H1 (cell line): ENCODE measurements at regions not wholly inside any gene's neighbourhood (a gene's known extent, or its start where the extent isn't known, plus 50 kb on each side); places are given as distances from the start of the nearest gene placed in this dataset.

Experiments
- CTCF ChIA-PET: fragments of 300-600 bp; sonication (Branson Sonifier 250); formaldehyde crosslinking; loops from one replicate; lab custom pipeline; 2021; ENCODE audit not compliant: partially characterized antibody; lab: Charles Lee
- POLR2A ChIA-PET: fragments of 300-600 bp; sonication (Branson Sonifier 250); formaldehyde crosslinking; loops from one replicate; lab custom pipeline; 2021; ENCODE audit warnings: inconsistent platforms; ENCODE audit not compliant: partially characterized antibody; lab: Charles Lee
- DNase-seq, 2 experiments: peaks; one replicate each; pipeline versions ENCODE4 v3.0.0 to v3.0.0-alpha.2; 2010 to 2022; ENCODE audit warnings: low spot score in 2 of 2, low read depth in 1 of 2, mixed read lengths in 1 of 2
- FAIRE-seq: peaks from 2 replicates; lab custom pipeline; 2011; peaks lifted over from hg19 to GRCh38; lab: Jason Lieb, UNC
- H2AFZ ChIP-seq: 2 replicates; pipeline ENCODE4 v1.8.1; 2012; ENCODE audit warnings: low read length, inconsistent platforms
- H2AK5ac ChIP-seq: 2 replicates; pipeline ENCODE4 v1.6.1; 2013; ENCODE audit warnings: low read depth, low read length
- H2BK120ac ChIP-seq: replicated peaks from 2 replicates; pipeline ENCODE3; 2013; ENCODE audit warnings: low read depth, low read length, inconsistent platforms
- H2BK12ac ChIP-seq: 2 replicates; pipeline ENCODE4 v1.6.1; 2013; ENCODE audit warnings: low read depth, low read length
- H2BK15ac ChIP-seq: 2 replicates; pipeline ENCODE4 v1.6.1; 2013; ENCODE audit warnings: low read length
- H2BK20ac ChIP-seq: 2 replicates; pipeline ENCODE4 v1.6.1; 2013; ENCODE audit warnings: low read length
- H2BK5ac ChIP-seq: 2 replicates; pipeline ENCODE4 v1.6.1; 2013; ENCODE audit warnings: low read depth, low read length
- H3K14ac ChIP-seq: 2 replicates; pipeline ENCODE4 v1.6.1; 2013; ENCODE audit warnings: inconsistent platforms; ENCODE audit not compliant: insufficient read length
- H3K18ac ChIP-seq: 2 replicates; pipeline ENCODE4 v1.6.1; 2013; ENCODE audit warnings: low read length; ENCODE audit errors: extremely low read depth
- H3K23ac ChIP-seq: 2 replicates; pipeline ENCODE4 v1.6.1; 2013; ENCODE audit warnings: inconsistent platforms; ENCODE audit not compliant: insufficient read length
- H3K23me2 ChIP-seq: 2 replicates; pipeline ENCODE4 v1.6.1; 2013; ENCODE audit warnings: low read depth, low read length
- H3K27ac ChIP-seq: 2 replicates; pipeline ENCODE4 v1.6.1; 2011; ENCODE audit warnings: low read depth, low read length, inconsistent platforms
- H3K27me3 ChIP-seq, 4 experiments: replicated peaks in 1 of 4; 1 replicate in 1 of 4; 2 replicates in 3 of 4; pipeline versions ENCODE4 v1.6.1 to v1.8.1; 2011 to 2013; ENCODE audit warnings: low read length in 3 of 4, mild to moderate bottlenecking in 3 of 4, inconsistent platforms in 2 of 4, mixed read lengths in 2 of 4, moderate library complexity in 1 of 4; ENCODE audit not compliant: control insufficient read depth in 3 of 4, insufficient read depth in 3 of 4; ENCODE audit errors: extremely low read depth in 1 of 4
- H3K36me3 ChIP-seq, 4 experiments: 2 replicates each; pipeline versions ENCODE4 v1.6.1 to v1.8.1; 2011 to 2013; ENCODE audit warnings: mild to moderate bottlenecking in 4 of 4, low read length in 3 of 4, moderate library complexity in 2 of 4, control low read depth in 1 of 4, inconsistent platforms in 1 of 4; ENCODE audit not compliant: insufficient read depth in 4 of 4, control insufficient read depth in 2 of 4
- H3K4ac ChIP-seq: replicated peaks from 2 replicates; pipeline ENCODE3; 2013; ENCODE audit warnings: low read length, low read depth, mixed read lengths, inconsistent platforms; ENCODE audit not compliant: insufficient read length
- H3K4me1 ChIP-seq, 4 experiments: replicated peaks in 1 of 4; 1 replicate in 1 of 4; 2 replicates in 3 of 4; pipeline versions ENCODE4 v1.6.1 to v1.8.1; 2011 to 2013; ENCODE audit warnings: low read length in 3 of 4, inconsistent platforms in 2 of 4, mixed read lengths in 1 of 4; ENCODE audit not compliant: insufficient read depth in 4 of 4, control insufficient read depth in 3 of 4
- H3K4me2 ChIP-seq, 2 experiments: 2 replicates each; pipeline versions ENCODE4 v1.6.1 to v1.8.1; 2011 to 2013; ENCODE audit warnings: low read depth in 2 of 2, low read length in 2 of 2, control low read depth in 1 of 2, inconsistent platforms in 1 of 2, mild to moderate bottlenecking in 1 of 2; ENCODE audit not compliant: insufficient read depth in 1 of 2
- H3K4me3 ChIP-seq, 4 experiments: fragments of 200-600, 300-600 bp in 1 of 4; sonication (generic), shearing (Covaris generic), sonication (Bioruptor Twin) in 1 of 4; 2 replicates each; pipeline versions ENCODE4 v1.5.1 to v1.8.1; 2011 to 2016; ENCODE audit warnings: low read length in 4 of 4, low read depth in 3 of 4, control low read depth in 2 of 4, inconsistent platforms in 2 of 4, mild to moderate bottlenecking in 2 of 4, mixed read lengths in 1 of 4, moderate library complexity in 1 of 4; ENCODE audit not compliant: insufficient read depth in 2 of 4; ENCODE audit errors: extremely low read depth in 1 of 4
- H3K56ac ChIP-seq: replicated peaks from 2 replicates; pipeline ENCODE3; 2013; ENCODE audit warnings: low read depth, mild to moderate bottlenecking, mixed read lengths, low read length, inconsistent platforms; ENCODE audit not compliant: insufficient read length
- H3K79me1 ChIP-seq: 2 replicates; pipeline ENCODE4 v1.6.1; 2013; ENCODE audit warnings: low read depth, low read length, control low read depth
- H3K79me2 ChIP-seq, 2 experiments: 2 replicates each; pipeline versions ENCODE4 v1.6.1 to v1.8.1; 2012 to 2013; ENCODE audit warnings: low read length in 2 of 2, mild to moderate bottlenecking in 2 of 2, inconsistent platforms in 1 of 2; ENCODE audit not compliant: insufficient read depth in 2 of 2, control insufficient read depth in 1 of 2
- H3K9ac ChIP-seq, 4 experiments: replicated peaks in 1 of 4; 1 replicate in 1 of 4; 2 replicates in 3 of 4; pipeline versions ENCODE4 v1.6.1 to v1.8.1; 2011 to 2013; ENCODE audit warnings: low read depth in 3 of 4, low read length in 3 of 4, control low read depth in 2 of 4, mild to moderate bottlenecking in 2 of 4, moderate library complexity in 2 of 4, inconsistent platforms in 1 of 4; ENCODE audit errors: extremely low read depth in 1 of 4
- H3K9me3 ChIP-seq, 2 experiments: 2 replicates each; pipeline versions ENCODE4 v1.6.1 to v1.8.1; 2012 to 2013; ENCODE audit warnings: mild to moderate bottlenecking in 2 of 2, moderate library complexity in 2 of 2, control low read depth in 1 of 2, inconsistent platforms in 1 of 2, low read depth in 1 of 2, low read length in 1 of 2, mixed read lengths in 1 of 2; ENCODE audit not compliant: insufficient read depth in 2 of 2
- H4K20me1 ChIP-seq, 2 experiments: replicated peaks in 1 of 2; 2 replicates each; pipeline versions ENCODE3 to v1.8.1; 2011 to 2013; ENCODE audit warnings: inconsistent platforms in 2 of 2, low read length in 2 of 2, mild to moderate bottlenecking in 1 of 2; ENCODE audit not compliant: insufficient read depth in 2 of 2, control insufficient read depth in 1 of 2
- H4K5ac ChIP-seq: 2 replicates; pipeline ENCODE4 v1.6.1; 2013; ENCODE audit warnings: low read length, low read depth, mixed read lengths, inconsistent platforms; ENCODE audit not compliant: insufficient read length
- H4K8ac ChIP-seq: 2 replicates; pipeline ENCODE4 v1.8.0; 2013; ENCODE audit warnings: mild to moderate bottlenecking, moderate library complexity, low read length, inconsistent platforms; ENCODE audit not compliant: insufficient read depth; ENCODE audit errors: extremely low read depth
- H4K91ac ChIP-seq: replicated peaks from 2 replicates; pipeline ENCODE3; 2013; ENCODE audit warnings: low read length, mixed read lengths, inconsistent platforms; ENCODE audit not compliant: insufficient read length
- BCL11A ChIP-seq, 2 experiments: IDR thresholded peaks; one replicate each; pipeline ENCODE4 v1.6.1; 2011; ENCODE audit warnings: low read depth in 2 of 2, low read length in 2 of 2, mild to moderate bottlenecking in 2 of 2
- BRCA1 ChIP-seq: IDR thresholded peaks from 2 replicates; pipeline ENCODE4 v1.6.1; 2012; ENCODE audit warnings: low read depth, low read length, improper control_type of control experiment
- CHD1 ChIP-seq: IDR thresholded peaks from 2 replicates; pipeline ENCODE4 v1.6.1; 2012; ENCODE audit warnings: low read depth, low read length, improper control_type of control experiment
- CREB1 ChIP-seq: IDR thresholded peaks from 2 replicates; pipeline ENCODE4 v1.6.1; 2012; ENCODE audit warnings: inconsistent platforms
- EGR1 ChIP-seq: IDR thresholded peaks from 2 replicates; pipeline ENCODE4 v1.6.1; 2011; ENCODE audit warnings: low read depth, low read length, borderline replicate concordance
- JUN ChIP-seq: IDR thresholded peaks from 2 replicates; pipeline ENCODE4 v1.6.1; 2011; ENCODE audit warnings: low read depth, mild to moderate bottlenecking, improper control_type of control experiment, low read length
- NRF1 ChIP-seq: IDR thresholded peaks from 2 replicates; pipeline ENCODE4 v1.6.1; 2011; ENCODE audit warnings: mild to moderate bottlenecking, low read depth, low read length, improper control_type of control experiment
- RAD21 ChIP-seq, 2 experiments: IDR thresholded peaks in 1 of 2; conservative IDR thresholded peaks in 1 of 2; 2 replicates each; pipeline ENCODE4 v1.6.1; 2011; ENCODE audit warnings: low read depth in 2 of 2, low read length in 2 of 2, improper control_type of control experiment in 1 of 2, inconsistent platforms in 1 of 2, mild to moderate bottlenecking in 1 of 2, moderate library complexity in 1 of 2
- RBBP5 ChIP-seq: IDR thresholded peaks from 2 replicates; pipeline ENCODE4 v1.7.1; 2012; ENCODE audit warnings: low read depth, mild to moderate bottlenecking, inconsistent platforms, low read length, moderate library complexity, borderline replicate concordance
- RFX5 ChIP-seq: IDR thresholded peaks from 2 replicates; pipeline ENCODE4 v1.6.1; 2011; ENCODE audit warnings: low read depth, low read length, improper control_type of control experiment, borderline replicate concordance
- SAP30 ChIP-seq: fragments of 300-600 bp; sonication (generic); IDR thresholded peaks from 2 replicates; pipeline ENCODE4 v1.7.1; 2012; ENCODE audit warnings: low read length, moderate library complexity, mild to moderate bottlenecking, inconsistent platforms; ENCODE audit not compliant: insufficient read depth, insufficient replicate concordance
- SIN3A ChIP-seq, 2 experiments: IDR thresholded peaks in 1 of 2; conservative IDR thresholded peaks in 1 of 2; 2 replicates each; pipeline ENCODE4 v1.6.1; 2011 to 2012; ENCODE audit warnings: low read length in 2 of 2, improper control_type of control experiment in 1 of 2, low read depth in 1 of 2, mild to moderate bottlenecking in 1 of 2
- ZNF274 ChIP-seq: IDR thresholded peaks from 2 replicates; pipeline ENCODE4 v1.7.0; 2012; ENCODE audit warnings: low read length, borderline replicate concordance; ENCODE audit errors: extremely low read depth
- WGBS, 2 experiments: shearing (Covaris generic) in 1 of 2; methylation state at CpG; one replicate each; pipeline versions ENCODE4 v1.1.6 to v1.1.7; 2013 to 2015; ENCODE audit warnings: low lambda C conversion rate in 2 of 2, mixed read lengths in 2 of 2, inconsistent platforms in 1 of 2, low coverage in 1 of 2, missing lambda C conversion rate in 1 of 2; ENCODE audit not compliant: insufficient replicate concordance in 2 of 2, insufficient coverage in 1 of 2, insufficient read length in 1 of 2; ENCODE audit errors: extremely low coverage in 1 of 2, missing lambda C conversion rate in 1 of 2; 5-methylcytosine and 5-hydroxymethylcytosine counted together

GRCh38 chr16:54519161-54519695, 232.6 kb upstream of the IRX3 start:
- Histone ChIP-seq H2AFZ (no peak overlapping the region), H3K56ac (no peak overlapping the region), H3K79me1 (no peaks in the 10 kb centered on the region), H3K18ac (no peak overlapping the region), H3K4ac (no peak overlapping the region), H2AK5ac (no peak overlapping the region), H2BK15ac (no peak overlapping the region), H3K14ac (no peak overlapping the region), H3K27me3 (no peaks in the 10 kb centered on the region), H3K23ac (no peak overlapping the region), H2BK5ac (no peak overlapping the region), H3K23me2 (no peaks in the 10 kb centered on the region; the same call in 1 of the 2 replicates), H4K91ac (no peak overlapping the region), H3K4me2 (no peak overlapping the region)
- WGBS, 2 experiments, result 68% methylated on average over 4 of the region's 4 CpGs; no CpG with 5 or more reads in 1 of the 2 experiments
- POLR2A ChIA-PET, result no interaction called here
- TF ChIP-seq CHD1, result no peak
- no peak for TF ChIP-seq SIN3A (conservative IDR thresholded peaks at IDR 0.05 in 1 of 2, IDR thresholded peaks at IDR 0.05 in 1 of 2; ENCODE audit: low read depth in 1 of 2, low read length in 2 of 2)
- no peak for TF ChIP-seq SAP30
- TF ChIP-seq NRF1, result no peak
- no peak for TF ChIP-seq RAD21 (IDR thresholded peaks at IDR 0.05 in 1 of 2, conservative IDR thresholded peaks at IDR 0.05 in 1 of 2; ENCODE audit: low read depth in 2 of 2, low read length in 2 of 2)
- no peak for TF ChIP-seq BCL11A (IDR thresholded peaks at IDR 0.05; ENCODE audit: low read depth in 2 of 2, low read length in 2 of 2)
- no peak for TF ChIP-seq BRCA1
- TF ChIP-seq ZNF274, result no peak
- no peak for TF ChIP-seq CREB1
- no peak for TF ChIP-seq RBBP5
- no peak for TF ChIP-seq RFX5
- TF ChIP-seq EGR1, result no peak
- TF ChIP-seq JUN, result no peak
- TF ChIP-seq, all 59 proteins: peak for 0
- H3K27ac ChIP-seq, result no peak overlapping the region
- no peak overlapping the region for H2BK12ac ChIP-seq
- H3K4me1 ChIP-seq, result no peaks in the 10 kb centered on the region; a peak in 1 of 7 replicates
- DNase-seq (no peak), FAIRE-seq (no peak)
- no peak overlapping the region for H2BK120ac ChIP-seq
- CTCF ChIA-PET, result no interaction called here
- no peak overlapping the region for H4K5ac ChIP-seq
- no peaks in the 10 kb centered on the region for H3K36me3 ChIP-seq
- no peaks in the 10 kb centered on the region for H3K9me3 ChIP-seq
- H4K20me1 ChIP-seq, result no peaks in the 10 kb centered on the region
- H3K79me2 ChIP-seq, result no peaks in the 10 kb centered on the region
- H3K4me3 ChIP-seq, result no peak overlapping the region
- H4K8ac ChIP-seq, result no peak overlapping the region
- H3K9ac ChIP-seq, result no peak overlapping the region
- H2BK20ac ChIP-seq, result no peak overlapping the region
